SU-DHL-6 (cell line): ENCODE measurements at regions not wholly inside any gene's neighbourhood (a gene's known extent, or its start where the extent isn't known, plus 50 kb on each side); places are given as distances from the start of the nearest gene placed in this dataset.

Experiments
- H2AFZ ChIP-seq: fragments of 200-600 bp; sonication (generic); 2 replicates; pipeline ENCODE4 v1.6.1; 2014; ENCODE audit warnings: low read depth, mild to moderate bottlenecking, moderate library complexity, mixed read lengths, antibody characterized with exemption, low read length; ENCODE audit not compliant: severe bottlenecking
- H3F3A ChIP-seq: fragments of 200-600 bp; shearing (Covaris generic); 2 replicates; pipeline ENCODE4 v1.6.0; 2016; ENCODE audit warnings: antibody characterized with exemption, mild to moderate bottlenecking; ENCODE audit not compliant: insufficient read depth
- H3K27ac ChIP-seq: fragments of 200-600 bp; sonication (generic); 2 replicates; pipeline ENCODE4 v1.5.1; 2016; ENCODE audit warnings: low read depth, mild to moderate bottlenecking, low read length, moderate library complexity, mixed read lengths
- H3K27me3 ChIP-seq: fragments of 200-600 bp; sonication (generic), shearing (Covaris generic); 2 replicates; pipeline ENCODE4 v1.6.0; 2014; ENCODE audit warnings: mild to moderate bottlenecking, low read length
- H3K36me3 ChIP-seq: fragments of 200-600 bp; sonication (generic); 2 replicates; pipeline ENCODE4 v1.6.1; 2014; ENCODE audit warnings: mild to moderate bottlenecking, low read length, mixed read lengths
- H3K4me2 ChIP-seq: fragments of 300-600, 200-600 bp; shearing (Covaris generic), sonication (generic); 2 replicates; pipeline ENCODE4 v1.6.0; 2014; ENCODE audit warnings: low read length, low read depth, mild to moderate bottlenecking; ENCODE audit not compliant: poor library complexity, severe bottlenecking
- H3K4me3 ChIP-seq: fragments of 200-600 bp; sonication (generic); 2 replicates; pipeline ENCODE4 v1.5.1; 2014; ENCODE audit warnings: antibody characterized with exemption, low read length, mild to moderate bottlenecking, mixed read lengths; ENCODE audit not compliant: insufficient read depth, poor library complexity, severe bottlenecking
- H3K79me2 ChIP-seq: fragments of 200-600 bp; sonication (generic); 2 replicates; pipeline ENCODE4 v1.6.1; 2014; ENCODE audit warnings: mild to moderate bottlenecking, low read length, moderate library complexity; ENCODE audit not compliant: insufficient read depth
- H3K9ac ChIP-seq: fragments of 200-600 bp; sonication (generic); 2 replicates; pipeline ENCODE4 v1.7.0; 2014; ENCODE audit warnings: mild to moderate bottlenecking, low read length
- H3K9me2 ChIP-seq: fragments of 200-600 bp; sonication (generic); replicated peaks from 2 replicates; pipeline ENCODE4 v1.6.1; 2014; ENCODE audit warnings: low read length; ENCODE audit not compliant: insufficient read depth
- H3K9me3 ChIP-seq: fragments of 200-600 bp; sonication (generic); 2 replicates; pipeline ENCODE4 v1.6.1; 2014; ENCODE audit warnings: low read length, mixed read lengths; ENCODE audit not compliant: insufficient read depth
- H4K20me1 ChIP-seq: fragments of 200-600 bp; sonication (generic); 2 replicates; pipeline ENCODE4 v1.6.1; 2014; ENCODE audit warnings: low read depth, mild to moderate bottlenecking, antibody characterized with exemption, low read length, moderate library complexity, mixed read lengths
- EZH2phosphoT487 ChIP-seq: fragments of 200-600 bp; sonication (generic), shearing (Covaris generic); conservative IDR thresholded peaks from 2 replicates; pipeline ENCODE4 v1.6.1; 2018; ENCODE audit warnings: mild to moderate bottlenecking, antibody characterized with exemption, low read length, moderate library complexity, mixed read lengths
- TF ChIP-seq, protein P1 (sequence below): fragments of 200-600 bp; sonication (generic); IDR thresholded peaks from one replicate; pipeline ENCODE4 v1.5.1; 2017; ENCODE audit warnings: antibody characterized with exemption, mild to moderate bottlenecking, low read length, moderate library complexity; ENCODE audit not compliant: insufficient read depth, poor library complexity, severe bottlenecking

DNA sequence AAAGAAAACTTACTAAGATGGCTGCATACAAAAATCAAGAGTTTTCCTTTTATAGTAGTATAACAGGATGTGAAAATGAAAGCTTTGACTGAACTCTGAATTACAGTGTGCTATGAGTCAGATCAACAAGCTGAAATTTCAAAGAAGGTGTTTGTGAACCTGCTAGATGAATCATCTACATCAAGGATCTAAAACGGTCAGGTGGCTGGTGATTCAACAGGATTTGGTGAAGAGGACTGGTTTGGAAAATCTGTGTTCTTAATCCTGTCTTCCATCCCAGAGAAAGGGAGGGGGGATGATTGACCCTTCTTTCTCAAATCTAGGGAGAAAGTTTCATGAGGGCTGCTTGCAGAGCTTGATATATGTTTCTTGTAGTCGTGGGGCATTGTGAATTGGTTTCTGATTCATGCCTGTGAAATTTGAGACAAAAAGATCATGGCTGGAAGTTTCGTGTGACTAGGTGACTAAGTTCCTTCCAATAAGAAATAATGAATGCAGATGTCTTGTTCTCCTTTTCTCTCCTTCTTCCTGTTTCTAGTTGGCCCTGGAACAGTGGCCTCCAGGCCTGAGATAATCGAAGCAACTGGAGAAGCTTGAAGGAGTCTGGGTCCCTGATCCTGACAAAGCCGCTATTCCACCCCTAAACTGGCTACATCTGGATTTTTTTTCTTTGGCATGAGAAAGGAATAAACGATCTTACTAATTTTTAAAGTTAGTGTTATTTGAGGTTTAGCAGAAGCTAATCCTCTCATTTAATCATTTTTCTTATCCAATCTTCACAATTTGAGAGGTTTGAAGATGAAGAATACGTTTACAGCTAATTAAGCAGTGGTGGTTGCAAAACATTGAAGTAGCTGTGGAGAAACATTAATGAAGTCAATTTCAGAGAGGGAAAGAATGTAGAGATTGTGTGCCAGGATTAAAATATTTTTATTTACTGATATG is 67.2 kb downstream of the MRPS30 start:
- no peaks in the 10 kb centered on the region for H3K27me3 ChIP-seq
- no peaks in the 10 kb centered on the region for H3K36me3 ChIP-seq
- H3K9ac ChIP-seq: no peak overlapping the region
- H3K9me3 ChIP-seq: no peaks in the 10 kb centered on the region
- no peaks in the 10 kb centered on the region for H3F3A ChIP-seq
- no peak overlapping the region for H3K27ac ChIP-seq
- TF ChIP-seq EZH2phosphoT487: no peak
- H3K4me2 ChIP-seq: peak overlapping the region; percentile 32
- H3K79me2 ChIP-seq: no peaks in the 10 kb centered on the region
- H4K20me1 ChIP-seq: no peaks in the 10 kb centered on the region
- no peak overlapping the region for H3K4me3 ChIP-seq
- no peaks in the 10 kb centered on the region for H3K9me2 ChIP-seq
- H2AFZ ChIP-seq: peak overlapping the region; percentile 63

GRCh38 chr5:44881266-44881665 is 72.5 kb downstream of the MRPS30 start:
- Histone ChIP-seq H3K9me3 (no peaks in the 10 kb centered on the region), H3F3A (no peaks in the 10 kb centered on the region), H2AFZ (no peak overlapping the region), H4K20me1 (no peaks in the 10 kb centered on the region), H3K9ac (no peak overlapping the region), H3K27me3 (no peaks in the 10 kb centered on the region), H3K4me3 (no peak overlapping the region), H3K4me2 (no peak overlapping the region), H3K27ac (no peak overlapping the region), H3K9me2 (no peaks in the 10 kb centered on the region), H3K79me2 (no peaks in the 10 kb centered on the region), H3K36me3 (no peaks in the 10 kb centered on the region)
- no peak for TF ChIP-seq EZH2phosphoT487
- TF ChIP-seq, protein P1, sequence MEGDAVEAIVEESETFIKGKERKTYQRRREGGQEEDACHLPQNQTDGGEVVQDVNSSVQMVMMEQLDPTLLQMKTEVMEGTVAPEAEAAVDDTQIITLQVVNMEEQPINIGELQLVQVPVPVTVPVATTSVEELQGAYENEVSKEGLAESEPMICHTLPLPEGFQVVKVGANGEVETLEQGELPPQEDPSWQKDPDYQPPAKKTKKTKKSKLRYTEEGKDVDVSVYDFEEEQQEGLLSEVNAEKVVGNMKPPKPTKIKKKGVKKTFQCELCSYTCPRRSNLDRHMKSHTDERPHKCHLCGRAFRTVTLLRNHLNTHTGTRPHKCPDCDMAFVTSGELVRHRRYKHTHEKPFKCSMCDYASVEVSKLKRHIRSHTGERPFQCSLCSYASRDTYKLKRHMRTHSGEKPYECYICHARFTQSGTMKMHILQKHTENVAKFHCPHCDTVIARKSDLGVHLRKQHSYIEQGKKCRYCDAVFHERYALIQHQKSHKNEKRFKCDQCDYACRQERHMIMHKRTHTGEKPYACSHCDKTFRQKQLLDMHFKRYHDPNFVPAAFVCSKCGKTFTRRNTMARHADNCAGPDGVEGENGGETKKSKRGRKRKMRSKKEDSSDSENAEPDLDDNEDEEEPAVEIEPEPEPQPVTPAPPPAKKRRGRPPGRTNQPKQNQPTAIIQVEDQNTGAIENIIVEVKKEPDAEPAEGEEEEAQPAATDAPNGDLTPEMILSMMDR: no peak

GRCh38 chr5:44884036-44884435 is 75.3 kb downstream of the MRPS30 start:
- H3K4me3 ChIP-seq: no peak overlapping the region
- no peaks in the 10 kb centered on the region for H3F3A ChIP-seq
- H3K79me2 ChIP-seq: no peaks in the 10 kb centered on the region
- no peak overlapping the region for H3K4me2 ChIP-seq
- H2AFZ ChIP-seq: no peak overlapping the region
- H4K20me1 ChIP-seq: no peaks in the 10 kb centered on the region
- H3K9ac ChIP-seq: no peak overlapping the region
- TF ChIP-seq EZH2phosphoT487: no peak
- TF ChIP-seq, protein P1: no peak
- H3K9me3 ChIP-seq: no peaks in the 10 kb centered on the region
- no peak overlapping the region for H3K27ac ChIP-seq
- H3K36me3 ChIP-seq: no peaks in the 10 kb centered on the region
- no peaks in the 10 kb centered on the region for H3K9me2 ChIP-seq
- no peaks in the 10 kb centered on the region for H3K27me3 ChIP-seq

- no peaks in the 10 kb centered on the region for H3F3A ChIP-seq
- TF ChIP-seq EZH2phosphoT487: no peak
- TF ChIP-seq, protein P1: no peak
- H2AFZ ChIP-seq: no peak overlapping the region
- H3K27me3 ChIP-seq: no peaks in the 10 kb centered on the region
- H3K4me3 ChIP-seq: no peak overlapping the region
- no peaks in the 10 kb centered on the region for H3K79me2 ChIP-seq
- no peaks in the 10 kb centered on the region for H3K9me3 ChIP-seq
- no peaks in the 10 kb centered on the region for H4K20me1 ChIP-seq
- no peaks in the 10 kb centered on the region for H3K9me2 ChIP-seq
- no peaks in the 10 kb centered on the region for H3K36me3 ChIP-seq
- no peak overlapping the region for H3K27ac ChIP-seq
- H3K9ac ChIP-seq: no peak overlapping the region
- no peak overlapping the region for H3K4me2 ChIP-seq
These were observed 77.2 kb downstream of the MRPS30 start for GRCh38 chr5:44885903-44886302.
